ENCODE measurements at regions not wholly inside any gene's neighbourhood (a gene's known extent, or its start where the extent isn't known, plus 50 kb on each side); places are given as distances from the start of the nearest gene placed in this dataset.

GRCh38 chrX:140297273-140297672 is 207.6 kb downstream of the SOX3 start:
- TF ChIP-seq ZNF121 (tag by site-specific recombination; IDR thresholded peaks at IDR 0.05) (no peak), ZBTB44 (tag by site-specific recombination; IDR thresholded peaks at IDR 0.05) (no peak), MZF1 (tag by site-specific recombination; IDR thresholded peaks at IDR 0.05; ENCODE audit: borderline replicate concordance) (no peak), CTCF (tag by site-specific recombination; IDR thresholded peaks at IDR 0.05) (no peak)

All from HEK293 (cell line).